ENCODE measurements at regions not wholly inside any gene's neighbourhood (a gene's known extent, or its start where the extent isn't known, plus 50 kb on each side); places are given as distances from the start of the nearest gene placed in this dataset.
"Not testable (repeated sequence)": the region's sequence is repeated elsewhere in the genome, so short reads cannot be mapped to it uniquely, and the experiment has no call there.

- POLR2A ChIA-PET; intact Hi-C loops (cut with micrococcal nuclease; ENCODE audit: unreplicated experiment); H3K4me1 ChIP-seq; BruUV-seq (replicated peaks); CTCF ChIA-PET; H3K4me1 Mint-ChIP-seq (ENCODE audit: low read depth, unreplicated experiment); H3K9me3 ChIP-seq; H3K4me3 Mint-ChIP-seq (ENCODE audit: unreplicated experiment); H3K36me3 ChIP-seq (ENCODE audit: control insufficient read depth, insufficient read depth, low read length); H3K36me3 Mint-ChIP-seq (ENCODE audit: insufficient read depth, unreplicated experiment); H3K27ac Mint-ChIP-seq (ENCODE audit: unreplicated experiment); H3K27me3 ChIP-seq (replicated peaks; ENCODE audit: control insufficient read depth, insufficient read depth, low read length); H3K9me3 Mint-ChIP-seq (ENCODE audit: unreplicated experiment); H3K4me3 ChIP-seq (ENCODE audit: low read depth, low read length); DNase-seq: not testable (repeated sequence)
- peaks cover 10% of the 10 kb centered on the region for H3K27me3 Mint-ChIP-seq (ENCODE audit: insufficient read depth, unreplicated experiment)
Measured at GRCh38 chr2:89148256-89148655, 456.8 kb downstream of the RPIA start.

GRCh38 chr2:89151699-89152098 is 460.2 kb downstream of the RPIA start:
- H3K4me1 Mint-ChIP-seq (ENCODE audit: low read depth, unreplicated experiment); H3K4me1 ChIP-seq; H3K36me3 ChIP-seq (ENCODE audit: control insufficient read depth, insufficient read depth, low read length); H3K4me3 ChIP-seq (ENCODE audit: low read depth, low read length); CTCF ChIA-PET; H3K4me3 Mint-ChIP-seq (ENCODE audit: unreplicated experiment); H3K9me3 Mint-ChIP-seq (ENCODE audit: unreplicated experiment); H3K27me3 Mint-ChIP-seq (ENCODE audit: insufficient read depth, unreplicated experiment); intact Hi-C loops (cut with micrococcal nuclease; ENCODE audit: unreplicated experiment); H3K36me3 Mint-ChIP-seq (ENCODE audit: insufficient read depth, unreplicated experiment); BruUV-seq (replicated peaks); H3K27ac Mint-ChIP-seq (ENCODE audit: unreplicated experiment); DNase-seq; POLR2A ChIA-PET; H3K27me3 ChIP-seq (replicated peaks; ENCODE audit: control insufficient read depth, insufficient read depth, low read length); H3K9me3 ChIP-seq: not testable (repeated sequence)

GRCh38 chr2:89152501-89152900 is 461.0 kb downstream of the RPIA start:
- H3K9me3 Mint-ChIP-seq (ENCODE audit: unreplicated experiment); H3K36me3 Mint-ChIP-seq (ENCODE audit: insufficient read depth, unreplicated experiment); H3K4me1 ChIP-seq; DNase-seq; H3K4me1 Mint-ChIP-seq (ENCODE audit: low read depth, unreplicated experiment); POLR2A ChIA-PET; H3K27me3 ChIP-seq (replicated peaks; ENCODE audit: control insufficient read depth, insufficient read depth, low read length); H3K27ac Mint-ChIP-seq (ENCODE audit: unreplicated experiment); BruUV-seq (replicated peaks); H3K36me3 ChIP-seq (ENCODE audit: control insufficient read depth, insufficient read depth, low read length); intact Hi-C loops (cut with micrococcal nuclease; ENCODE audit: unreplicated experiment); H3K27me3 Mint-ChIP-seq (ENCODE audit: insufficient read depth, unreplicated experiment); H3K4me3 ChIP-seq (ENCODE audit: low read depth, low read length); CTCF ChIA-PET; H3K9me3 ChIP-seq; H3K4me3 Mint-ChIP-seq (ENCODE audit: unreplicated experiment): not testable (repeated sequence)

GRCh38 chr2:89153210-89153609 is 461.7 kb downstream of the RPIA start:
- intact Hi-C loops (cut with micrococcal nuclease; ENCODE audit: unreplicated experiment); H3K9me3 ChIP-seq; H3K36me3 Mint-ChIP-seq (ENCODE audit: insufficient read depth, unreplicated experiment); H3K4me1 ChIP-seq; POLR2A ChIA-PET; DNase-seq; H3K9me3 Mint-ChIP-seq (ENCODE audit: unreplicated experiment); H3K4me3 ChIP-seq (ENCODE audit: low read depth, low read length); CTCF ChIA-PET; H3K27ac Mint-ChIP-seq (ENCODE audit: unreplicated experiment); H3K4me1 Mint-ChIP-seq (ENCODE audit: low read depth, unreplicated experiment); H3K27me3 ChIP-seq (replicated peaks; ENCODE audit: control insufficient read depth, insufficient read depth, low read length); H3K27me3 Mint-ChIP-seq (ENCODE audit: insufficient read depth, unreplicated experiment); BruUV-seq (replicated peaks); H3K4me3 Mint-ChIP-seq (ENCODE audit: unreplicated experiment); H3K36me3 ChIP-seq (ENCODE audit: control insufficient read depth, insufficient read depth, low read length): not testable (repeated sequence)

GRCh38 chr2:89154247-89154682 is 462.8 kb downstream of the RPIA start:
- DNase-seq; BruUV-seq (replicated peaks); H3K27ac Mint-ChIP-seq (ENCODE audit: unreplicated experiment); H3K4me1 Mint-ChIP-seq (ENCODE audit: low read depth, unreplicated experiment); H3K36me3 Mint-ChIP-seq (ENCODE audit: insufficient read depth, unreplicated experiment); POLR2A ChIA-PET; H3K4me3 Mint-ChIP-seq (ENCODE audit: unreplicated experiment); H3K36me3 ChIP-seq (ENCODE audit: control insufficient read depth, insufficient read depth, low read length); H3K9me3 ChIP-seq; CTCF ChIA-PET; H3K27me3 Mint-ChIP-seq (ENCODE audit: insufficient read depth, unreplicated experiment); intact Hi-C loops (cut with micrococcal nuclease; ENCODE audit: unreplicated experiment); H3K27me3 ChIP-seq (replicated peaks; ENCODE audit: control insufficient read depth, insufficient read depth, low read length); H3K4me3 ChIP-seq (ENCODE audit: low read depth, low read length); H3K9me3 Mint-ChIP-seq (ENCODE audit: unreplicated experiment); H3K4me1 ChIP-seq: not testable (repeated sequence)
